K562 (cell line): ENCODE measurements at regions not wholly inside any gene's neighbourhood (a gene's known extent, or its start where the extent isn't known, plus 50 kb on each side); places are given as distances from the start of the nearest gene placed in this dataset.

ENCODE experiments used
- ATAC-seq: fragments of 200-7000 bp; cut with Tn5 transposase; 3 replicates; pipeline ENCODE4 v1.9.1; 2020; ENCODE audit warnings: moderate library complexity
- BruUV-seq: library from RNA; stranded (reverse); fragments of 400-500 nt; replicated peaks from 2 replicates; lab custom pipeline; 2021; lab: Mats Ljungman, UMichigan
- CTCF ChIA-PET: fragments of 300-600 bp; formaldehyde crosslinking; extraction: SDS; loops from one replicate; lab custom pipeline; 2021; ENCODE audit warnings: low intra/inter-chr PET ratio; lab: Yijun Ruan, JAX
- POLR2A ChIA-PET: fragments of 300-600, 350-650 bp; sonication (Branson Sonifier 250); formaldehyde crosslinking; extraction: SDS; loops from one replicate; lab custom pipeline; 2021; ENCODE audit warnings: antibody characterized with exemption, inconsistent platforms; lab: Yijun Ruan, JAX
- DNase-seq, 4 experiments: peaks; one replicate each; pipeline versions ENCODE4 v3.0.0 to v3.0.0-alpha.2; 2011 to 2018; ENCODE audit warnings: low spot score in 3 of 4, mixed read lengths in 3 of 4; ENCODE audit errors: extremely low read depth in 1 of 4
- FAIRE-seq: peaks from 2 replicates; lab custom pipeline; 2011; peaks lifted over from hg19 to GRCh38; lab: Jason Lieb, UNC
- H2AFZ ChIP-seq: 2 replicates; pipeline ENCODE4 v1.6.0; 2011; ENCODE audit warnings: low read depth, low read length, control low read depth, inconsistent platforms
- H3K27ac ChIP-seq: fragments of 200-600 bp; 3 replicates; pipeline ENCODE4 v1.8.0; 2011; ENCODE audit warnings: low read depth, mild to moderate bottlenecking, control low read depth, inconsistent platforms, low read length, moderate library complexity, mixed read lengths; ENCODE audit errors: extremely low read depth
- H3K27me3 ChIP-seq, 2 experiments: fragments of 300-600 bp in 1 of 2; 2 replicates in 1 of 2; 3 replicates in 1 of 2; pipeline versions ENCODE4 v1.6.0 to v1.8.0; 2011; ENCODE audit warnings: inconsistent platforms in 2 of 2, low read length in 2 of 2, mild to moderate bottlenecking in 1 of 2, mixed read lengths in 1 of 2, moderate library complexity in 1 of 2; ENCODE audit not compliant: control insufficient read depth in 2 of 2, insufficient read depth in 2 of 2
- H3K36me3 ChIP-seq: fragments of 300-600 bp; 3 replicates; pipeline ENCODE4 v1.8.0; 2011; ENCODE audit warnings: mild to moderate bottlenecking, low read length, inconsistent platforms; ENCODE audit not compliant: control insufficient read depth, insufficient read depth
- H3K4me1 ChIP-seq, 2 experiments: fragments of 200-600 bp in 1 of 2; replicated peaks in 1 of 2; 2 replicates in 1 of 2; 3 replicates in 1 of 2; pipeline versions ENCODE4 v1.5.1 to v1.8.0; 2011; ENCODE audit warnings: inconsistent platforms in 2 of 2, low read length in 2 of 2, mild to moderate bottlenecking in 1 of 2, mixed read lengths in 1 of 2, moderate library complexity in 1 of 2; ENCODE audit not compliant: control insufficient read depth in 2 of 2, insufficient read depth in 2 of 2
- H3K4me2 ChIP-seq: 2 replicates; pipeline ENCODE4 v1.6.1; 2011; ENCODE audit warnings: low read length, control low read depth, inconsistent platforms, mixed read lengths; ENCODE audit not compliant: insufficient read depth
- H3K4me3 ChIP-seq: fragments of 200-600 bp; sonication (generic), shearing (Covaris generic); 2 replicates; pipeline ENCODE4 v1.5.1; 2016; ENCODE audit warnings: control low read depth, inconsistent platforms
- H3K79me2 ChIP-seq: fragments of 200-600 bp; 3 replicates; pipeline ENCODE4 v1.8.0; 2011; ENCODE audit warnings: low read length, inconsistent platforms; ENCODE audit not compliant: control insufficient read depth, insufficient read depth
- H3K9ac ChIP-seq, 2 experiments: 2 replicates each; pipeline versions ENCODE4 v1.6.0 to v1.6.1; 2011; ENCODE audit warnings: low read depth in 2 of 2, low read length in 2 of 2, control low read depth in 1 of 2, inconsistent platforms in 1 of 2, mild to moderate bottlenecking in 1 of 2, mixed read lengths in 1 of 2; ENCODE audit not compliant: insufficient read depth in 1 of 2
- H3K9me1 ChIP-seq: one replicate; pipeline ENCODE4 v1.6.0; 2011; ENCODE audit warnings: inconsistent platforms, mild to moderate bottlenecking, low read length, moderate library complexity; ENCODE audit not compliant: control insufficient read depth, insufficient read depth
- H3K9me3 ChIP-seq: replicated peaks from 2 replicates; pipeline ENCODE4 v1.5.1; 2011; ENCODE audit warnings: low read depth, low read length, inconsistent platforms; ENCODE audit not compliant: control insufficient read depth, insufficient read depth
- H4K20me1 ChIP-seq: replicated peaks from 2 replicates; pipeline ENCODE4 v1.6.1; 2011; ENCODE audit warnings: low read length, inconsistent platforms, mixed read lengths; ENCODE audit not compliant: control insufficient read depth, insufficient read depth
- FOXA1 ChIP-seq: fragments of 450-650 bp; IDR thresholded peaks from 2 replicates; pipeline ENCODE4 v1.6.1; 2016; ENCODE audit warnings: mild to moderate bottlenecking, borderline replicate concordance
- FUS ChIP-seq: fragments of 200-400 bp; formaldehyde crosslinking; optimal IDR thresholded peaks from 2 replicates; pipeline ENCODE3; 2017; ENCODE audit warnings: low read depth, low read length
- GABPA ChIP-seq: fragments of 200-800 bp; sonication (Bioruptor generic); conservative IDR thresholded peaks from 2 replicates; pipeline ENCODE4 v1.6.1; 2016; ENCODE audit warnings: low read depth, missing genetic modification characterization, missing compliant biosample characterization
- GATAD2B ChIP-seq: fragments of 450-650 bp; IDR thresholded peaks from 2 replicates; pipeline ENCODE4 v1.6.1; 2017; ENCODE audit warnings: mild to moderate bottlenecking, borderline replicate concordance
- HDAC6 ChIP-seq: IDR thresholded peaks from 2 replicates; pipeline ENCODE4 v1.6.1; 2012; ENCODE audit warnings: low read depth, mild to moderate bottlenecking, control low read depth, inconsistent platforms, low read length, moderate library complexity
- PCBP1 ChIP-seq: fragments of 200-400 bp; formaldehyde crosslinking; IDR thresholded peaks from 2 replicates; pipeline ENCODE4 v1.6.1; 2018; ENCODE audit warnings: mild to moderate bottlenecking, low read depth, low read length; ENCODE audit not compliant: poor library complexity, severe bottlenecking
- PHF20 ChIP-seq: fragments of 450-650 bp; IDR thresholded peaks from 2 replicates; pipeline ENCODE4 v1.6.1; 2018; ENCODE audit not compliant: partially characterized antibody
- RCOR1 ChIP-seq, 2 experiments: IDR thresholded peaks; 2 replicates each; pipeline ENCODE4 v1.6.1; 2012; ENCODE audit warnings: low read depth in 2 of 2, low read length in 2 of 2, borderline replicate concordance in 1 of 2, improper control_type of control experiment in 1 of 2
- SAFB2 ChIP-seq: fragments of 200-400 bp; formaldehyde crosslinking; IDR thresholded peaks from 2 replicates; pipeline ENCODE4 v1.6.1; 2018; ENCODE audit warnings: borderline replicate concordance, low read length, low read depth, moderate library complexity; ENCODE audit not compliant: severe bottlenecking
- ZC3H8 ChIP-seq: fragments of 450-650 bp; IDR thresholded peaks from 2 replicates; pipeline ENCODE4 v1.6.1; 2017
- ZNF695 ChIP-seq: fragments of 450-650 bp; formaldehyde crosslinking; IDR thresholded peaks from 2 replicates; pipeline ENCODE4 v1.4.0; 2020; ENCODE audit warnings: mild to moderate bottlenecking, moderate library complexity
- WGBS: fragments of 100-300 bp; shearing (Covaris generic); methylation state at CpG from one replicate; pipeline ENCODE4 v1.1.6; 2016; ENCODE audit warnings: low coverage, mixed read lengths; ENCODE audit not compliant: insufficient coverage; ENCODE audit errors: missing lambda C conversion rate; 5-methylcytosine and 5-hydroxymethylcytosine counted together
- in situ Hi-C: fragments of 300-500 bp; cut with MboI; formaldehyde crosslinking; loops from 4 replicates; pipeline ENCODE4 v1.15.0; 2018; ENCODE audit warnings: inconsistent platforms, mixed read lengths
- intact Hi-C: fragments of 100-400 bp; cut with micrococcal nuclease; formaldehyde crosslinking; loops from 2 replicates; pipeline ENCODE4 v1.14.2; 2022
- TF ChIP-seq, protein P1 (sequence below): sonication (generic); formaldehyde crosslinking; IDR thresholded peaks from 2 replicates; pipeline ENCODE4 v1.4.0; 2020; ENCODE audit warnings: mild to moderate bottlenecking, missing genetic modification reagents
- TF ChIP-seq, protein P2 (sequence below), 2 experiments: fragments of 450-650 bp; IDR thresholded peaks; 2 replicates each; pipeline ENCODE4 v1.6.1; 2016

GRCh38 chr4:104735174-104735573, 240.5 kb upstream of the CXXC4 start:
- H3K4me2 ChIP-seq: no peak overlapping the region
- no peak overlapping the region for H3K27ac ChIP-seq
- DNase-seq (no peak), ATAC-seq (no peak), FAIRE-seq (no peak)
- H3K36me3 ChIP-seq: no peaks in the 10 kb centered on the region
- CTCF ChIA-PET: no interaction called here
- H3K9me1 ChIP-seq: no peaks in the 10 kb centered on the region
- POLR2A ChIA-PET: no interaction called here
- 3% methylated on average over 2 of the region's 2 CpGs for WGBS
- no peak overlapping the region for H2AFZ ChIP-seq
- no peaks in the 10 kb centered on the region for H4K20me1 ChIP-seq
- H3K9ac ChIP-seq: no peak overlapping the region
- no TSS peak for BruUV-seq
- no peaks in the 10 kb centered on the region for H3K79me2 ChIP-seq
- TF ChIP-seq HDAC6 (no peak), SAFB2 (no peak)
- in situ Hi-C loops: loop anchor here (10.0 kb wide), 1 partner anchor 1520 kb away; no protein-coding TSS in a partner anchor
- H3K27me3 ChIP-seq: no peaks in the 10 kb centered on the region
- intact Hi-C loops: no loop called here
- H3K4me1 ChIP-seq: no peaks in the 10 kb centered on the region
- H3K9me3 ChIP-seq: no peaks in the 10 kb centered on the region
- H3K4me3 ChIP-seq: no peak overlapping the region

- no peaks in the 10 kb centered on the region for H3K36me3 ChIP-seq
- BruUV-seq: no TSS peak
- intact Hi-C loops: no loop called here
- H3K27ac ChIP-seq: no peak overlapping the region
- no peaks in the 10 kb centered on the region for H3K79me2 ChIP-seq
- WGBS: 0% methylated on average over 3 of the region's 3 CpGs
- H2AFZ ChIP-seq: no peak overlapping the region
- H4K20me1 ChIP-seq: no peaks in the 10 kb centered on the region
- no peaks in the 10 kb centered on the region for H3K9me3 ChIP-seq
- ChIA-PET CTCF (no interaction called here), POLR2A (no interaction called here)
- no peaks in the 10 kb centered on the region for H3K27me3 ChIP-seq
- no peak overlapping the region for H3K4me3 ChIP-seq
- no peak for DNase-seq
- H3K4me1 ChIP-seq: no peaks in the 10 kb centered on the region
- no peak overlapping the region for H3K4me2 ChIP-seq
- H3K9ac ChIP-seq: no peak overlapping the region
- in situ Hi-C loops: no loop called here
- FAIRE-seq: no peak
- H3K9me1 ChIP-seq: no peaks in the 10 kb centered on the region
- ATAC-seq: no peak
- TF ChIP-seq RCOR1 (IDR thresholded peaks at IDR 0.05; ENCODE audit: borderline replicate concordance in 1 of 2, low read depth in 2 of 2, low read length in 2 of 2): no peak
- no peak for TF ChIP-seq FOXA1
- no peak for TF ChIP-seq PCBP1
- TF ChIP-seq ZNF695 (CRISPR knock-in tag): no peak
- no peak for TF ChIP-seq GABPA
- TF ChIP-seq SAFB2: no peak
- TF ChIP-seq ZC3H8: no peak
- TF ChIP-seq GATAD2B: no peak
- TF ChIP-seq, protein P1, sequence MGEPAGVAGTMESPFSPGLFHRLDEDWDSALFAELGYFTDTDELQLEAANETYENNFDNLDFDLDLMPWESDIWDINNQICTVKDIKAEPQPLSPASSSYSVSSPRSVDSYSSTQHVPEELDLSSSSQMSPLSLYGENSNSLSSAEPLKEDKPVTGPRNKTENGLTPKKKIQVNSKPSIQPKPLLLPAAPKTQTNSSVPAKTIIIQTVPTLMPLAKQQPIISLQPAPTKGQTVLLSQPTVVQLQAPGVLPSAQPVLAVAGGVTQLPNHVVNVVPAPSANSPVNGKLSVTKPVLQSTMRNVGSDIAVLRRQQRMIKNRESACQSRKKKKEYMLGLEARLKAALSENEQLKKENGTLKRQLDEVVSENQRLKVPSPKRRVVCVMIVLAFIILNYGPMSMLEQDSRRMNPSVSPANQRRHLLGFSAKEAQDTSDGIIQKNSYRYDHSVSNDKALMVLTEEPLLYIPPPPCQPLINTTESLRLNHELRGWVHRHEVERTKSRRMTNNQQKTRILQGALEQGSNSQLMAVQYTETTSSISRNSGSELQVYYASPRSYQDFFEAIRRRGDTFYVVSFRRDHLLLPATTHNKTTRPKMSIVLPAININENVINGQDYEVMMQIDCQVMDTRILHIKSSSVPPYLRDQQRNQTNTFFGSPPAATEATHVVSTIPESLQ (CRISPR knock-in tag): no peak
- TF ChIP-seq, protein P2, sequence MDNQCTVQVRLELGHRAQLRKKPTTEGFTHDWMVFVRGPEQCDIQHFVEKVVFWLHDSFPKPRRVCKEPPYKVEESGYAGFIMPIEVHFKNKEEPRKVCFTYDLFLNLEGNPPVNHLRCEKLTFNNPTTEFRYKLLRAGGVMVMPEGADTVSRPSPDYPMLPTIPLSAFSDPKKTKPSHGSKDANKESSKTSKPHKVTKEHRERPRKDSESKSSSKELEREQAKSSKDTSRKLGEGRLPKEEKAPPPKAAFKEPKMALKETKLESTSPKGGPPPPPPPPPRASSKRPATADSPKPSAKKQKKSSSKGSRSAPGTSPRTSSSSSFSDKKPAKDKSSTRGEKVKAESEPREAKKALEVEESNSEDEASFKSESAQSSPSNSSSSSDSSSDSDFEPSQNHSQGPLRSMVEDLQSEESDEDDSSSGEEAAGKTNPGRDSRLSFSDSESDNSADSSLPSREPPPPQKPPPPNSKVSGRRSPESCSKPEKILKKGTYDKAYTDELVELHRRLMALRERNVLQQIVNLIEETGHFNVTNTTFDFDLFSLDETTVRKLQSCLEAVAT (IDR thresholded peaks at IDR 0.05): no peak
- no peak for TF ChIP-seq PHF20
- no peak for TF ChIP-seq FUS
These were observed 245.5 kb upstream of the CXXC4 start for GRCh38 chr4:104740161-104740560.
